Calu3 (cell line): ENCODE measurements at regions not wholly inside any gene's neighbourhood (a gene's known extent, or its start where the extent isn't known, plus 50 kb on each side); places are given as distances from the start of the nearest gene placed in this dataset.

ENCODE experiments used
- BruUV-seq: library from RNA; stranded (reverse); fragments of 400-500 nt; replicated peaks from 2 replicates; lab custom pipeline; 2021; lab: Mats Ljungman, UMichigan
- CTCF ChIA-PET: fragments of 300-600 bp; sonication (Branson Sonifier 250); formaldehyde crosslinking; loops from one replicate; lab custom pipeline; 2022; ENCODE audit warnings: antibody characterized with exemption; lab: Charles Lee
- DNase-seq: peaks from one replicate; pipeline ENCODE4 v3.0.0; 2022
- H3K27ac Mint-ChIP-seq: one replicate; pipeline ENCODE4 v1.8.0; 2022; ENCODE audit warnings: mixed read lengths; ENCODE audit not compliant: unreplicated experiment
- H3K27me3 Mint-ChIP-seq: one replicate; pipeline ENCODE4 v1.8.0; 2022; ENCODE audit warnings: mixed read lengths; ENCODE audit not compliant: unreplicated experiment
- H3K36me3 Mint-ChIP-seq: one replicate; pipeline ENCODE4 v1.8.0; 2022; ENCODE audit warnings: mild to moderate bottlenecking, moderate library complexity, mixed read lengths; ENCODE audit not compliant: insufficient read depth, unreplicated experiment
- H3K4me1 Mint-ChIP-seq: one replicate; pipeline ENCODE4 v1.8.0; 2022; ENCODE audit warnings: mild to moderate bottlenecking, low read depth, mixed read lengths; ENCODE audit not compliant: unreplicated experiment
- H3K4me3 Mint-ChIP-seq: one replicate; pipeline ENCODE4 v1.8.0; 2022; ENCODE audit warnings: mild to moderate bottlenecking, low read depth, moderate library complexity, mixed read lengths; ENCODE audit not compliant: unreplicated experiment
- H3K9me3 Mint-ChIP-seq: one replicate; pipeline ENCODE4 v1.8.0; 2022; ENCODE audit warnings: low read depth, mixed read lengths; ENCODE audit not compliant: unreplicated experiment
- CTCF ChIP-seq: fragments of 200-600 bp; IDR thresholded peaks from one replicate; pipeline ENCODE4 v1.8.0; 2022; ENCODE audit warnings: antibody characterized with exemption; ENCODE audit not compliant: unreplicated experiment
- intact Hi-C: fragments of 100-400 bp; cut with micrococcal nuclease; formaldehyde crosslinking; loops from one replicate; pipeline ENCODE4 v1.10.0; 2022; ENCODE audit not compliant: unreplicated experiment

- no peak for TF ChIP-seq CTCF
- Mint-ChIP-seq H3K4me1 (no peaks in the 10 kb centered on the region), H3K9me3 (no peaks in the 10 kb centered on the region), H3K27ac (no peak overlapping the region), H3K36me3 (no peaks in the 10 kb centered on the region), H3K4me3 (no peak overlapping the region), H3K27me3 (no peaks in the 10 kb centered on the region)
- intact Hi-C loops: no loop called here
- CTCF ChIA-PET: no interaction called here
- no TSS peak for BruUV-seq
- no peak for DNase-seq
These were observed 763.4 kb upstream of the ARGLU1 start for GRCh38 chr13:107331359-107331758.

- no peak for DNase-seq
- intact Hi-C loops: no loop called here
These were observed 762.5 kb upstream of the ARGLU1 start for GRCh38 chr13:107330484-107330883.

GRCh38 chr13:107329991-107330390, 762.1 kb upstream of the ARGLU1 start:
- DNase-seq: no peak
- CTCF ChIA-PET: no interaction called here
- H3K9me3 Mint-ChIP-seq: no peaks in the 10 kb centered on the region
- TF ChIP-seq CTCF: no peak
- no peaks in the 10 kb centered on the region for H3K36me3 Mint-ChIP-seq
- H3K27me3 Mint-ChIP-seq: no peaks in the 10 kb centered on the region
- H3K4me1 Mint-ChIP-seq: no peaks in the 10 kb centered on the region
- BruUV-seq: no TSS peak
- no peak overlapping the region for H3K27ac Mint-ChIP-seq
- intact Hi-C loops: no loop called here
- no peak overlapping the region for H3K4me3 Mint-ChIP-seq

More at GRCh38 chr13:107330484-107330883, 762.5 kb upstream of the ARGLU1 start:
- Mint-ChIP-seq H3K4me1 (no peaks in the 10 kb centered on the region), H3K4me3 (no peak overlapping the region), H3K9me3 (no peaks in the 10 kb centered on the region), H3K27me3 (no peaks in the 10 kb centered on the region), H3K36me3 (no peaks in the 10 kb centered on the region), H3K27ac (no peak overlapping the region)
- TF ChIP-seq CTCF: no peak
- CTCF ChIA-PET: no interaction called here
- no TSS peak for BruUV-seq

DNA sequence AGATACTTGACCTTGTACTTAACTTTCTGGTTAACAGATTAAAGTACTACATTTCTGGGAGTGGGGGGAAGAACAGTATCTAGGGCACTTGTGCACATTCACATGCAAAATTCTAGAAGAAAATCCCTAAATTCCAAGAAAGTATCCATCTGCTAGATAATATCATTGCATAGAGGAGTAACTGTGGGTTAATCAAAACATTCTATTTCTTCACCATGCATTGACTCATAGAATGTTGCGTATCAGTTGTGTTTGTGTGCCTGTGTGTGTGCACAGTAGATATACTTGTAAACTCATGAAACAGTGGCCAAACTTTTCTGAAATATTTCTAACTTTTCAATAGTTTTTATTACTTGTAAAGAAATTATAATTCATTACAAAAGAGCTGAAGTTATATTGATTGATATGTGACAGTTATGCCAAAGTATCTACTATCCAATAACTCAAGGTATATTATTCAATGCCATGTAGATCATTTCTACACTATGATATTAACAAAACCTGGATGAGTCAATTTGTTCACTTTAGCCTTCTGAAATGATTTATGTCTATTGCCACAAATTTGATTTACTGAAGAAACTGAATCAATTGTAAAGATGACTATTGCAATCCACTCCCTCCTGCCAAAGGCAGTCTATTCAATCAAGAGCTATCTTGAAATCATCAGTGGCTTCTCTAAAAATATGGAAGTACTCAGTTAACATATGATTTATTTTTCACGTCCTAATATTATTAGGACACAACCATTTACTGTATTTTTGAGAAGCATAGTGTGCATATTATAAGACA, 756.7 kb upstream of the ARGLU1 start:
- Mint-ChIP-seq H3K36me3 (no peaks in the 10 kb centered on the region), H3K27me3 (no peaks in the 10 kb centered on the region), H3K27ac (no peak overlapping the region), H3K4me3 (no peak overlapping the region), H3K9me3 (no peaks in the 10 kb centered on the region), H3K4me1 (no peaks in the 10 kb centered on the region)
- no TSS peak for BruUV-seq
- no peak for DNase-seq
- TF ChIP-seq CTCF: no peak
- CTCF ChIA-PET: no interaction called here
- intact Hi-C loops: no loop called here
